ENCODE measurements at regions not wholly inside any gene's neighbourhood (a gene's known extent, or its start where the extent isn't known, plus 50 kb on each side); places are given as distances from the start of the nearest gene placed in this dataset.

- TF ChIP-seq, protein P1, sequence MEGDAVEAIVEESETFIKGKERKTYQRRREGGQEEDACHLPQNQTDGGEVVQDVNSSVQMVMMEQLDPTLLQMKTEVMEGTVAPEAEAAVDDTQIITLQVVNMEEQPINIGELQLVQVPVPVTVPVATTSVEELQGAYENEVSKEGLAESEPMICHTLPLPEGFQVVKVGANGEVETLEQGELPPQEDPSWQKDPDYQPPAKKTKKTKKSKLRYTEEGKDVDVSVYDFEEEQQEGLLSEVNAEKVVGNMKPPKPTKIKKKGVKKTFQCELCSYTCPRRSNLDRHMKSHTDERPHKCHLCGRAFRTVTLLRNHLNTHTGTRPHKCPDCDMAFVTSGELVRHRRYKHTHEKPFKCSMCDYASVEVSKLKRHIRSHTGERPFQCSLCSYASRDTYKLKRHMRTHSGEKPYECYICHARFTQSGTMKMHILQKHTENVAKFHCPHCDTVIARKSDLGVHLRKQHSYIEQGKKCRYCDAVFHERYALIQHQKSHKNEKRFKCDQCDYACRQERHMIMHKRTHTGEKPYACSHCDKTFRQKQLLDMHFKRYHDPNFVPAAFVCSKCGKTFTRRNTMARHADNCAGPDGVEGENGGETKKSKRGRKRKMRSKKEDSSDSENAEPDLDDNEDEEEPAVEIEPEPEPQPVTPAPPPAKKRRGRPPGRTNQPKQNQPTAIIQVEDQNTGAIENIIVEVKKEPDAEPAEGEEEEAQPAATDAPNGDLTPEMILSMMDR (IDR thresholded peaks at IDR 0.05) = no peak
- TF ChIP-seq POLR2A (IDR thresholded peaks at IDR 0.05) = no peak
Measured at GRCh38 chr20:54716174-54716747, 240.9 kb downstream of the DOK5 start.
